ENCODE measurements at regions not wholly inside any gene's neighbourhood (a gene's known extent, or its start where the extent isn't known, plus 50 kb on each side); places are given as distances from the start of the nearest gene placed in this dataset.

DNA sequence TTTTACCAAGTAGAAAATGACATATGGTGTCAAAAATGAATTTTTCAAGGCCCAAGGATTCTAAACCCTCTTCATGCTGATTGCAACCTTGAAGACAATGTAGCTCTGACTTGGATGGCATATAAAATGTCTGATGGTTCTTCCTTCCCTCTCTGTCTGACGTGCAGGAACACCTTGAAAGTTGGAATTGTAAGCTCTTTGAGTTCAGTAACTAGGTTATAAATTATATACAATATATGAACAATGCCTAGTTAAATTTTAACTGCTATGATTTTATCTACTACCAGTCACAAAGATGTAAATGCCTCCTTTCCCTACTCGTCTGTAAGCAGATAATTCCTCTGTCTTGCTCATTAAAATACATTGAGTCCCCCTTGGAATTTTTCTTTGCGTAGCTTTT, 89.5 kb upstream of the TMEM17 start:
- no peak for DNase-seq

- no peak for DNase-seq
Observed at GRCh38 chr2:62593825-62594224, 87.8 kb upstream of the TMEM17 start.

- DNase-seq = no peak
Observed at GRCh38 chr2:62591491-62591890, 85.5 kb upstream of the TMEM17 start.

GRCh38 chr2:62589691-62590356, 83.8 kb upstream of the TMEM17 start:
- DNase-seq = no peak

GRCh38 chr2:62587592-62587991, 81.6 kb upstream of the TMEM17 start:
- DNase-seq = peak; percentile 86 to 96

- no peak for DNase-seq
Observed at GRCh38 chr2:62586981-62587380, 81.0 kb upstream of the TMEM17 start.

DNA sequence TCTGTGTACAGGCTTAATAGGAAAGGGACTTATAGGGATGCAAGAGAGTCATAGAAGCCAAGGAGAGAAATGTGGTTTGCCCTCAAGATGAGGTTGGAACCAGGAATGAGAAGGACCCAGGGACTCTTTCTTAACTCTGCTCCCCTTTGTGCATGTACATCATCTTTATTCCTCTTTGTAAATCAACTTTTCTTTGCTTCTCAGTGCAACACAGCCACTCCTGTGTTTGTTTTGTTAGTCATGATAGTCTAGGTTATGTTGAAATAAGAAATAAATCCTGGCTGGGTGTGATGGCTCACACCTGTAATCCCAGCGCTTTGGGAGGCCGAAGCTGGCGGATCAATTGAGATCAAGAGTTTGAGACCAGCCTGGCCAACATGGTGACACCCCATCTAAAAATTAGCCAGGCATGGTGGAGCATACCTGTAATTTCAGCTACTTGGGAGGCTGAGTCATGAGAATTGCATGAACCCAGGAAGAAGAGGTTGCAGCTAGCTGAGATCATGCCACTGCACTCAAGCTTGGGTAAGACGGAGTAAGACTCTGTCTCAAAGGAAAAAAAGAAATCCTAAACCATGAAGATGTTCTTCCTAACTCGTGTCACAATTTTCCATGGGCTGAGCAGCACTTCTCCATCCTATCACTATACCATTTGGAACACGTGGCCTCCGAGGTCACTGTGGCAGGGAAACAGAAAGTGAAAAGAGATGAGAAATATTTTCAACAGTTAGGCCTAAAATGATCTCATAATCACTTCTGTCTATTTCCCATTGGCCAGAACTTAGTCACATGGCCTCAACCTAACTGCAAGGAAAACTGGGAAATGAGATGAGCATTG, 73.0 kb upstream of the TMEM17 start:
- DNase-seq = no peak

DNA sequence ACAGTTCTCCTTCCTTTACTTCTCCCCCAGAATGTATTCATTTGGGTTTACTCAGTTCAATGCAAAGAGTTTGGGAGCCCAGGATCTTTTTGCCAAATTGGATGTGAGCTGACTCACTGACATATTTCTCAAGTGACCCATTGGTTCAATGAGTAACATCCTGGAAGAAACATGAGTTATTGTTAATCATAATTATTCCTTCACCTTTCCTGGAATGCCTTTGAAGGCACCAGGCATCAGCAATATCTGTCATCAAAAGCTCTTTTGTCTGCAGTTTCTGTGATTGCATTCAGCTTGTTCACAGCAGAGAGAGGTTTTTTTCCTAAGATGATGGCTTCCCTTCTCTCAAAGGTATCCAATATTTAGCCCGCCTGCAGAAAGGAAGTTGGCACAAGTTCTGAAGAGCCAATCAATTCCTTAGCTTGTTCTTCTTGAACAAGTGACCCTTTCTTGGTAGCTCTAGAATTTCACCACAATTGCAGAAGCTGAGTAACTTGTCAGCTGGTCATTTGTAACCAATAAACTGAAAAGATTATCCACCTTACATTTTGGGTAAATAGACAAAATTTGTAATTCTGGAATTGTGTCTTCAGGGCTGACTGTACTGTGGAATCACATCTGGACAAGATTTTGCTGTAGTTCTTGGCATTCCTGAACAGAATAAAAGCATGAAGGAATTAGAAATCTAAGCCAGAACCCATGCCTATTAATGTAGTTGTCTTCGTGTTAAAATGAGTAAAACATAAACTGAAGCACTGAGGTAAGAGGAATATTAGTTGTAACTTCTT, 72.2 kb upstream of the TMEM17 start:
- no peak for DNase-seq

- DNase-seq = no peak
Observed at GRCh38 chr2:62576276-62576939, 70.4 kb upstream of the TMEM17 start.

DNA sequence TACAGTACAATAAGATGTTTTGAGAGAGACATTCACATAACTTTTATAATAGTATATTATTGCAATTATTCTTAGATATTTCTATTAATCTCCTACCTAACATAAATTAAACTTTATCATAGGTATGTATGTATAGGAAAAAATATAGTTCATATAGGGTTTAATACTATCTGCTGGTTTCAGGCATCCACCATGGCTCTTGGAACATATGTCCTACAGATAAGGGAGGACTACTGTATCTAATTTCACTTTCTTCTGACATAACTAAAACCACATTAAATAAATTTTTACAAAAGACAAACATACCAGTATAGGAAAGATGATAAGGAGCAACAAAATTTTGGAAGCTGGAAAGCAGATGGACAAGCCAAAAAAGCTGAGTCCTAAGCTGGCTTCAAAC, 67.9 kb upstream of the TMEM17 start:
- DNase-seq = no peak

DNA sequence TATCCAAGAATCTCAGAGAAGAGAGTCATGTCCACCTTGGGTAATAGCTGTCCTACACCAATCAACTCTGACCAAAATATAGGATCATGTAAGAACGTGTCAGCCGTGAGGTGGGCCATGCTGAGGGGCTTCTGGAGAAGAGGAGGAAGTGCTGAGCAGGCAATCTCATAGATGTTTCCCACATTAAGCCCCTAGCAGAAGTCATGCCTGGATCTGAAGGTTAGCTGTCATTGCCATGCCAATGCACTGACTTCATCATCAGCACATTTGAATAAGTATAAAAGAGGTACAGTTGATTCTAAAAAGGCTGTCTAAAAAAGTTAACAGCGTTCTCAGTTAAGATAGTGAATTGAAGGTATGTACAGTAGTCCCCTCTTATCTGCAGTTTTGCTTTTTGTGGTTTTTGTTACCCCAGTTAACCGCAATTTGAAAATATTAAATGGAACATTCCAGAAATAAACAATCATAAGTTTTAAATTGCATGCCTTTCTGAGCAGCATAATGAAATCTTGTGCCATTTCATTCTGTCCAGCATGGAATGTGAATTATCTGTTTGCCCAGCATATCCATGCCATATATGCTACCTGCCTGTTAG, 67.2 kb upstream of the TMEM17 start:
- no peak for DNase-seq

DNA sequence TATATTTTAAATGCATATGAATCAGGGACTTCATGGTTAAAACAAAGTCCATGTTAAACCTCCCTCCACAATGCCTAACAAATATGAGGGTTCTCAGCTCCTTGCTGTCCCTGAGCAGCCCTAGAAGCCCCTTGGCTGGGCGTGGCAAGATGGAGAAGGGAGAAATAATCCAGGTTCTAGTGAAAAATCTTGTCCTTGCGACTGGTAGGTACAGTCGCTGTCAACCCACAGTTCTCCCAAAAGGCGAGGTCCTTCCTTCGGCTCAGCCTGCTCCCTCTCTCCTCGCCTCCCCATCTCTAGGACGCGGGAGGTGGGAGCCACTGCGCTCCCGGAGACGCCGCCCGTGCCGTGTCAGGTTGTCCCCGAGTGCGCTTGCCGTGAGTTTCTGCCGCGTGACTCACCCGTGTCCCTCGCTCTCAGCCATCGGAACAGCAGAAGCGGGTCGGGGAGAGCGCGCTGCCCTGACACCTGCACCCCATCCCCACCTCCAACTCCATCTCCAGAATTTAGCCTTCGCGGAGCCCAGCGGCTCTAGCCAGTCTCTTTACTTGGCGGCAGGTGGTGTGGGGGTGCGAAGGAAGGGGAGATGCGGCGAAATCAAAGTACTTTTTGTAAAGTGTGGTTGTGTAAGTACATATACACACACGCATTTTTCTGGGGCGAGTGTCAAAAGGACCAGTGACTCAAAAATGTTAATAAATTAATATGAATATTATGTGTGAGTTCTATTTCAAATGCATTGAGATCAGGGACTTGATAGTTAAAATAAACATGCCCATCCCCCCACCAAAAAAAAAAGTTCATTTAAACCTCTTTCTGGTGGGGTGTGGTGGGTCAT, 65.1 kb upstream of the TMEM17 start:
- peak in 1 of 2 experiments; percentile 13 for DNase-seq

- DNase-seq = no peak
Observed at GRCh38 chr2:62569907-62570841, 64.2 kb upstream of the TMEM17 start.

DNA sequence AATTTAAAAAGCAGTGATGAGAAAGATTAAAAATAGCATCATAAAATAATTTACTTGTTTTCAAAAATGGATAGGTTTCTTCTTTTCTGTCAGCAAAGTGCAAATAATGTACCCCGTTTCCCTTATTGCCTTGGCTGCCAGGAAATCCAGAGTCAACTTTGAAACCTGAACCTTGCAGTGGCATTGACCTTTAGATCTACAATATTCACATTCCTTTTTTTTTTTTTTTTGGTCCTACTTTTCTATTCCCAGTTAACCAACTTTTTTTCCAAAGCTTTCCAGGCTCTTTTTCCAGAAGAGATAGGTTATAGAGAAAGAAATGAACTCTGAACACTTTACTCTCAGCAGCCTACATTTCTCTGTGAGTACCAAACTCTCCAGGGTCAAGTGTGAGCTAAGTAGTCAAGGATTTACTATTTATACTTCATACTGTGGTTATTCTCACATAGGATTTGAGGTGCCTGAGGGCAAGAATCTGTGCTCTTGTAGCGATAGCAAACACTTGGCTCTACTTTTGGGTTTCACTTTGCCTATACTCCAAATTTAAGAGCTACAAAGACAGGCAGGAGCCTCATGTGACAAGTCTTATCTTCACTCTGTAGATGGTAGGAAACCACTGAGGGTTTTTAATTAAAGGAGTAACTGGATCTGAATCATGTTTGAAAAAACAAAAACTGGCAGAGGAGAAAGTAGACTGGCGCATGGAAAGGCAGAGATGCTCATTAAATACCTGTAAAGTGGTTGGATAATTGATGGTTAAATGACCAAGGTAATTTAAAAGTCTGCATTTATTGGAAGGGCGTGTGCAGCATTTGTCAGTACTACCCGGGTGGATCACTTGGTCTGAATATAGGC, 63.2 kb upstream of the TMEM17 start:
- DNase-seq = no peak

DNA sequence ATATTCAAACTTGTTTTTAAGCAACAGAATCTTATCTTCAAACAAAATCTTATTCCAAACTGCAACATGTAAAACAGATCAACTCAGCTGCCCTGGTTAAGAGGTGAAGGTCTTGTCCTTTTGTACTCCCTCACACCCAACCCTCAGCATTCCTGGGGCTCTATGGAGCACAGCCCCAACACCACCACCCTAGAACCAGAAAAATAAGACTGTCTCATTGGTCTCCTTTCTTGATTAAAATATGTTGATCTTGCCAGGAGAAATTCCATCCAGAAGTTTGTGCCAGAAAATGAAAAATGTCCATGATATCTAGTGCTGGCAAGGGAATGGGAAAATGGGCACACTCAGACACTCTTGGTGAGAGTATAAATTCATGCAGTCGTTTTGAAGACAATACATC, 62.1 kb upstream of the TMEM17 start:
- no peak for DNase-seq

GRCh38 chr2:62567669-62568068, 61.7 kb upstream of the TMEM17 start:
- no peak for DNase-seq

GRCh38 chr2:62566847-62567246, 60.9 kb upstream of the TMEM17 start:
- no peak for DNase-seq

GRCh38 chr2:62565309-62565908, 59.4 kb upstream of the TMEM17 start:
- no peak for DNase-seq
